Fibroblast of skin of scalp (primary cell): ENCODE measurements at regions not wholly inside any gene's neighbourhood (a gene's known extent, or its start where the extent isn't known, plus 50 kb on each side); places are given as distances from the start of the nearest gene placed in this dataset.

Experiments used
- DNase-seq: peaks from one replicate; pipeline ENCODE4 v3.0.0-alpha.2; 2013

GRCh38 chr5:173527671-173528070, 88.8 kb downstream of the BOD1 start:
- no peak for DNase-seq

DNA sequence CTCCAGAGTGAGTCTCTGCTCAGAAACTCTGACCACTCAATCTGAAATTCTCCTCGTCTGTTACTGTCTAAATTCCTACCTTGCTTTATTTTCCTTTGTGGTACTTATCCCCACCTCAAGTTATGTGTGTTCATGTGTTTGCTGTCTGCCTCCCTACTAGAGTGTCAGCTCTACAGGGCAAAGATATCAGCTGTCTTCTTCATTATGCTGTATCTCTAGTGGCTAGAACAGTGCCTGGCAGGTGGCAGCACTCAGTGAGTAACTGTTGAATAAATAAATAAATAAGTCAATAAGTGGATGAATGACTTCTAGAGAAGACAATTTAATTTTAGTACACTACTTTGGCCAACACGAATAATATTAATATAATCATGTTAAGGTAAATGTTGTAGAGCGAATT, 92.3 kb downstream of the BOD1 start:
- no peak for DNase-seq

DNA sequence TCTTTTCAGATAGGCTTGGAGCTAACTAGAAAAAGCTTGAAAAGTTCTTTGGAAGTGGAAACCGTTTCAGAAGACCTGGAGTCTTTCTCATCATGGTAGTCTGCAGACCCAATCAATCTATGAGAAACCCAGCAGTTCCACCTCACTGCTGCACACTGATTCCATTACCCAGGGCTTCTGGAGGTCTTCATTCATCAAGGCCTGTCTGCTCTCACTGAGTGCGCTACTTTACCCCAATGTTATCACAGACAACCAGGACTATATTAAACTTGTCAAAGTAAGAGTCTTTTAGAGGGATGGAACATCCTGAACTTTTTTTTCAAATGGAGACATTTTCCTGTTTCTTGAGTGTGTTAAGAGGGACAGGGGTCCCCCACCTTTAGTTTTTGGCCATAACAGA, 93.1 kb downstream of the BOD1 start:
- no peak for DNase-seq

- DNase-seq: no peak
Observed at GRCh38 chr5:173522518-173522917, 93.9 kb downstream of the BOD1 start.

GRCh38 chr5:173518856-173519255, 97.6 kb downstream of the BOD1 start:
- DNase-seq: no peak

DNA sequence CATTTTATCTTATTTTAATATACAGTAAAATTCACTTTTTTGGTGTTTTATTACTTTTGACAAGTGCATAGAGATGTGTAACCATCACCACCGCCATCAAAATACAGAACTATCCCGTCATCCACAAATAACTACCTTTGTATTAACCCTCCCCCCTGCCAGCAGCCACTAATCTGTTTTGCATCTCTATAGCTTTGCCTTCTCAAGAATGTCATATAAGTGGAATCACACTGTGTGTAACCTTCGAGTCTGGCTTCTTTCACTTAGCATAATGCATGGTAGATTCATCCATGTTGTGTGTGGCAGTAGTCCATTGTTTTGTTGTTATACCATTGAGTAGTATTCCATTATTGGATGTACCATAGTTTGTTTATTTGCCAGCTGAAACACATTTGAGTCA, 98.8 kb downstream of the BOD1 start:
- DNase-seq: no peak

GRCh38 chr5:173515526-173515925, 100.9 kb downstream of the BOD1 start:
- peak; percentile 93 for DNase-seq

GRCh38 chr5:173514661-173515060, 101.8 kb downstream of the BOD1 start:
- peak; percentile 68 for DNase-seq

DNA sequence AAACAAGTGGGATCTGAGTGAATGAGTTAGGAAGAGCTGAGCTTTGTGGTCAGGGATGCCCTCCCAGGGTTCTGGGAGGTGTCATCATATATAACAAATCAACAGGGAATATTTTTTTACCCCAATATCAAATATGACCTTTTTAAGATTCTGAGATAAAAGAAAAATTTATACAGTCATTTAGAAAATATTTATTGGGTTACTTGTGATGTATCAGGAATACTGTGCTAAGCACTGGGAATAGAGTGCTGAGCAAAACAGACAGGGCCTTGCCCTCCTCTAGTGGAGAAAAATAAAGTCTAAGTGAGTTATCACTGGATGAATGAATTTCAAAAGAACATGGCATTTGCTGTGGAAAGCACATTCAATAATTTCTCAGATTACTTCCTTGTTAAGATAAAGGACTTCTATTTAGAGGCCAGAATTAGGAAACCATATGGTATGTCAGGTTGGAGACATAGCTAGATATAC, 102.9 kb downstream of the BOD1 start:
- DNase-seq: peak; percentile 95

- no peak for DNase-seq
Observed at GRCh38 chr5:173512637-173513435, 103.6 kb downstream of the BOD1 start.

DNA sequence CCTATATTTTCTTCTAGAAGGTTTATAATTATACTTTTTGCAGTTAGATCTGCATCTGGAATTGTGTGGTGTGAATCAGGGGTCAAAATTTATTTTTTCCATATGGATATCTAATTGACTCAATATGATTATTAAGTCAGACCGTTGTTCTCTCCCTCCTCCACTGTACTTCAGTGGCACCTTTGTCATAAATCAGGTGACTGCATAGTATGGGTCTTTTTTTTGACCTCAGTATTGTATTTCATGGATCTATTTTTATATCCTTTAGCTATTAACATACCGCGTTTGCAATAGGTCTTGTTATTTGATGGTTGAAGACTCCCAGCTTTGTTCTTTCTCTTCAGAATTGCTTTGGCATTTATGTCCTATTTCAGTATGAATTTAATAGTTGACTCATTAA, 107.4 kb downstream of the BOD1 start:
- no peak for DNase-seq

DNA sequence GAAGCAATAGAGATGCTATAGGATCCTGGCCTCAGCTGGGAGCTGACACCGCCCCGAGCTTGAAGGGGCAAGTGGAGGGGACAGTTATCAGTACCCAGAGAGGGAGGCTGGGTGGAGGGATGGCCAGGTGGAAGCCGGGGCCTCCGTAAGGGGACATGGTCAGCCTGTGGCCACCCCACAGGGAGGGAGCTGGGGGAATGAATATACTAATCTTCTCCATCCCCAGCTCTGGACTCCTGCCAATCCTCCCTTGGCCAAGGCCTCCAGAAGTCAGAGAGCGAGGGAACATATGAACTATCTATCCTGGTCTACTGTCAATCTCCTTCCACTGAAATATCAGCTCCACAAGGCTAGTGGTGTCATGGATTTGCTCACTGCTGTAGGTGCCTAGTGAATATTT, 109.3 kb downstream of the BOD1 start:
- DNase-seq: no peak

DNA sequence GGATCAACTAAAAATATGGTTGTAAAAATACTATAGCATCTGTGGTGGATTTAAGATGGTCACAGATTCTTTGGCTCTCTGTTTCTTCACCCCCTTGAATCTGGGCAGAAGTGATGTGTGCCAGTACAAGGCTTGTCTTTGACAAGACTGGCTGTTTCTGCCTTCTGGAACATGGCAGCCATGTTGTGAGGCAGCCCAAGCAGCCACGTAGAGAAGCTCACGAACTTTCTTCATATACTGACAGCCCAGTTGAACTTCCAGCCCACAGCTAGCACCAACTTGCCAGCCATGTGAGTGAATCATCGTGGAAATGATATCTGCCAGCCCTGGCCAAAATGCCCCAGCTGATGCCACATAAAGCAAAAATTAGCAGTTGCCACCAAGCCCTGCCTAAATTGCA, 110.8 kb downstream of the BOD1 start:
- no peak for DNase-seq

DNA sequence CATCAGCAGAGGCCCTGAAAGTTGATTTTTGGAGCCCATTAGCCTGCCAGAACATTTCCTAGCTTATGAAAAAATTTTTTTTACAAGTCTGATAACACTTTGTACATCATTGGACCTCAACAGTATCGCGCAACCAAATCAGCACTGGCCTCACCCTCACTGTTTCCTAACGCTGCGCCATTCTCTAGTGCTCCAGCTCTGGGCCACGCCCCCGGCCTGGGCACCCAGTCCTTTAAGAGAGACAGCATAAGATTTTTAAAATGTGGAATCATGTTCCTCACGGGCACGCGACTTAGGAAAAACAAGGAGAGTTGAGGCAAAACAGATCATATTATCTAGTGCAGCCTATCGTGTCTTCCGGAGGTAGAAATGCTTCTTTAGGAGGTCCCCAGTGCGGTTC, 114.5 kb downstream of the BOD1 start:
- DNase-seq: no peak

DNA sequence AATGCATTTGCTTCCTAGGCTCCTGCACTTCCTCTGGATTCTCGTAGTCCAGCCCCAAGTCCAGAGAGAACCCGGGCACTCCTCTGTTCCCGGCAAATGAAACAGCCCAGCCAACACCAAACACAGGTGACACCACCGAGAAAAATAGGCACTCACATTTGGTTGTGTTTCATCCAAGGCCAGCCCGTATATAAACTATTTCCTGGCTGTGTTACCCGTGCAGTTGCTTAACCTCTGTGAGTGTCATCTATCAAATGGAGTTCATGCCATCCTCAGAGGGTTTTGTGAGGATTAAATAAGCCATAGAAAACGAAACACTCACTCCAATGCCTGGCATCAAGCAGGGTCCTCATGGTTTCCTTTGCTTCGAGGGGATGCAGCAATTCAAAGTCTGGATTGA, 115.2 kb downstream of the BOD1 start:
- DNase-seq: no peak

GRCh38 chr5:173500213-173500560, 116.3 kb downstream of the BOD1 start:
- no peak for DNase-seq

- DNase-seq: no peak
Observed at GRCh38 chr5:173499471-173500212, 116.8 kb downstream of the BOD1 start.

DNA sequence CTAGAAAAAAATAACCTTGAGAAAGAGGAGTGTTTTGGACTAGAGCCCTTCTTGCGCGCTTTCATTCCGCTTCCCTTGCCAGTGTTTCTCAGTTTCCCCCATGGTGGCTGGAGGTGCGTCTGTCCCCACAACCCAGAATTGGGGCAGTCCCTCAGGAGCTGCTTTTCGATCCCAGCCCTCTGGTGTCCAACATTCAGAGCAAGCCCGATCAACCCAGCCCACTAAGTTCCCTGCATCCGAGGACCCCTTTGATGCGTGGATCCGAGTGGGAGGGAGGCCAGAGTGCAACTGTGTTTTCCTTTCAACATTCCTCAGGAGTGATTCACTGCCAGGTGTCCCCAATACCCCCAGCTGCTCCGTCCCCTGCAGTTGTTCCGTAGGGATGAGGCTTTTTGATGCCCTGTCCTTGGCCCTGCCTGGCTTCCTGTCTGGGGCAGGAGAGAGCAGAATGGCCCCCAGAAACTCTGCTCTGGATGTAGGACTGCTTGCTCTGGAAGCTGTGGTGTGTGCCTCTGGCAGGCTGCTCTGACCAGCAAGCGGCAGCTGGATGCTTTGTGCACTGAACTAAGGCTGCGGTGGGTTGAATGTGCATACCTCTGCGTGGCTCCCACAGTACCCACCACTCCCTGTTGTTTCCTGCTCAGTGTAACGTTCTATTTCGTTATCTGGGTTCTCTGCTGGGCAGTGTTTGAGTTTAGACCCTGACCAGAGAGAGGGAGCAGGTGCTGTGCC, 117.5 kb downstream of the BOD1 start:
- peak; percentile 25 for DNase-seq

DNA sequence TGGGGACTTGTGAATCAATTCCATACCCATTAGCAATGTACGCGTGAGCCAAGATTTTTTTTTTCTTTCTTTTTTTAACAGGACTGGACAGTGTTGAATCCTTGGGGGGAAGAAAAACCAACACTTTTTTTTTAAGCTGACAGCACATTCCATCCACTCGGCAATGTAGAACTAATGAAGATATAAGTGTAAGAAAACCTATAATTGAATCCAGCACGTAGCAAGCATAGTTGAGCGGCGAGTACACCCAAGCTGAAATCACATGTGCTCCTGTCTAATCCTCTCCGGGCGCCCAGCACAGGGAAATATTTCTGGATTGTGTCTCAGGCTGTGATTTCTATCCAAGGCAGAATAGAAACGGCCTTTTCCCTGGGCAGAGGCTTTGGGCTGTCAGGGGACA, 118.2 kb downstream of the BOD1 start:
- peak; percentile 98 for DNase-seq

DNA sequence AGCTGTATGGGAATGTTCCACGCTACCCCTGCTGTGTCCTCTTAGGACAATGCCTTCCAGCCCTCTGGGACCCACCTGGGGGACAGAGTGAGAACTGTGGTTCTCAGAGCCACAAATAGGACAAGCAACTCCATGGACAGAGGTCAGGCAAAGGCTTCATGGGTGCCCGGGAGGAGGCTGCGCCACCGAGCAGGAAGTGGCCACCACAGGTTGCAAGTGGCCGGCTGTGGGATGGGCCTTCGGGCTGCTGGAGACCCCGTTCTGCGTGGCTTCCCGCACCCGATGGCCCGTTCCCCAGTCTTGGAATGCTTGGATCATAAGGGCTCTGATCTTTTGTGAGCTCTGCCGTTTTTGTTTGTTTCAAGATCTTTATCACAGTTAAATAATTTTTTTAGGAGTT, 118.8 kb downstream of the BOD1 start:
- no peak for DNase-seq

DNA sequence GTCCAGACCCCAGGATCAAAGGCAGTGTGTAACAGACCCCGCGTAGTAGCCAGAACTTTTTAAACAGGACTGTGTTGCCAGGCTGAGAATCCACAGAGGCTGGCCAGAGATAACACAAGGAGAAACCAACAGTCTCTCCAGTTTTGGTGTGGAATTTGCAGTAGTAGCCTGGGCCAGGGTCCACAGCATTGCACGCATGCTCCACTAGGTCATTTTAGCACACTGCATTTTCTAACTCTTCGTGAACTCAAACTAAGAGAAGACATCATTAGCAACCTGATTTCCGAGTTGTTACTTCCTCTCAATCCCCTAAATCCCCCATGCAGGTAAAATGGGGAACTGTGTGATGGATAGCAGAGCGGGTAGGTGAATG, 119.6 kb downstream of the BOD1 start:
- no peak for DNase-seq

GRCh38 chr5:173496129-173496882, 120.1 kb downstream of the BOD1 start:
- DNase-seq: no peak
